ENCODE measurements at regions not wholly inside any gene's neighbourhood (a gene's known extent, or its start where the extent isn't known, plus 50 kb on each side); places are given as distances from the start of the nearest gene placed in this dataset.

GRCh38 chrX:39458779-39459178 lies 639.0 kb downstream of the BCOR start:
- ChIA-PET CTCF (interaction anchor here (1.3 kb wide), 1 partner anchor 41 kb away, joined by 3 read pairs; no protein-coding TSS in a partner anchor), POLR2A (no interaction called here)
- Histone ChIP-seq H3K36me3 (replicated peaks in 1 of 2; ENCODE audit: control insufficient read depth in 1 of 2, insufficient read depth in 2 of 2, low read length in 1 of 2) (no peaks in the 10 kb centered on the region), H3K79me2 (ENCODE audit: insufficient read depth) (no peaks in the 10 kb centered on the region), H4K20me1 (ENCODE audit: insufficient read depth) (no peaks in the 10 kb centered on the region), H3K9ac (no peak overlapping the region), H3K27me3 (ENCODE audit: insufficient read depth) (no peaks in the 10 kb centered on the region; the same call in 1 of the 2 replicates), H3K4me3 (ENCODE audit: low read depth in 2 of 2, low read length in 1 of 2) (no peak overlapping the region), H3F3A (replicated peaks; ENCODE audit: insufficient read depth) (no peaks in the 10 kb centered on the region), H2AFZ (ENCODE audit: low read depth) (no peak overlapping the region), H3K27ac (ENCODE audit: low read depth in 2 of 2, low read length in 1 of 2) (no peak overlapping the region), H3K4me2 (no peak overlapping the region), H3K9me2 (no peaks in the 10 kb centered on the region), H3K9me3 (no peaks in the 10 kb centered on the region), H3K4me1 (ENCODE audit: control insufficient read depth in 1 of 2, insufficient read depth in 2 of 2, low read depth in 1 of 2, low read length in 1 of 2) (no peaks in the 10 kb centered on the region; a peak in 1 of 4 replicates)
- TF ChIP-seq YY1 (IDR thresholded peaks at IDR 0.05; ENCODE audit: low read depth) (no peak), GATA2 (CRISPR knock-in tag; IDR thresholded peaks at IDR 0.05) (no peak), RFX5 (IDR thresholded peaks at IDR 0.05; ENCODE audit: low read length) (no peak), ZBTB33 (IDR thresholded peaks at IDR 0.05; ENCODE audit: borderline replicate concordance, low read depth) (no peak), FOXM1 (IDR thresholded peaks at IDR 0.05; ENCODE audit: low read depth) (no peak), TAF1 (IDR thresholded peaks at IDR 0.05; ENCODE audit: borderline replicate concordance, low read depth, low read length) (no peak), SIN3A (IDR thresholded peaks at IDR 0.05; ENCODE audit: borderline replicate concordance, low read depth, low read length) (no peak), FOSL2 (IDR thresholded peaks at IDR 0.05; ENCODE audit: borderline replicate concordance, low read depth) (no peak), SMC3 (IDR thresholded peaks at IDR 0.05; ENCODE audit: low read depth, low read length) (no peak), EZH2phosphoT487 (IDR thresholded peaks at IDR 0.05; ENCODE audit: borderline replicate concordance, low read depth) (no peak), EP300 (IDR thresholded peaks at IDR 0.05; ENCODE audit: borderline replicate concordance in 1 of 2, low read depth in 1 of 2, low read length in 1 of 2) (no peak), JUND (IDR thresholded peaks at IDR 0.05) (no peak)
- TF ChIP-seq, protein P1, sequence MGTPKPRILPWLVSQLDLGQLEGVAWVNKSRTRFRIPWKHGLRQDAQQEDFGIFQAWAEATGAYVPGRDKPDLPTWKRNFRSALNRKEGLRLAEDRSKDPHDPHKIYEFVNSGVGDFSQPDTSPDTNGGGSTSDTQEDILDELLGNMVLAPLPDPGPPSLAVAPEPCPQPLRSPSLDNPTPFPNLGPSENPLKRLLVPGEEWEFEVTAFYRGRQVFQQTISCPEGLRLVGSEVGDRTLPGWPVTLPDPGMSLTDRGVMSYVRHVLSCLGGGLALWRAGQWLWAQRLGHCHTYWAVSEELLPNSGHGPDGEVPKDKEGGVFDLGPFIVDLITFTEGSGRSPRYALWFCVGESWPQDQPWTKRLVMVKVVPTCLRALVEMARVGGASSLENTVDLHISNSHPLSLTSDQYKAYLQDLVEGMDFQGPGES (IDR thresholded peaks at IDR 0.05; ENCODE audit: low read depth, low read length), result no peak
- TF ChIP-seq, protein P2, sequence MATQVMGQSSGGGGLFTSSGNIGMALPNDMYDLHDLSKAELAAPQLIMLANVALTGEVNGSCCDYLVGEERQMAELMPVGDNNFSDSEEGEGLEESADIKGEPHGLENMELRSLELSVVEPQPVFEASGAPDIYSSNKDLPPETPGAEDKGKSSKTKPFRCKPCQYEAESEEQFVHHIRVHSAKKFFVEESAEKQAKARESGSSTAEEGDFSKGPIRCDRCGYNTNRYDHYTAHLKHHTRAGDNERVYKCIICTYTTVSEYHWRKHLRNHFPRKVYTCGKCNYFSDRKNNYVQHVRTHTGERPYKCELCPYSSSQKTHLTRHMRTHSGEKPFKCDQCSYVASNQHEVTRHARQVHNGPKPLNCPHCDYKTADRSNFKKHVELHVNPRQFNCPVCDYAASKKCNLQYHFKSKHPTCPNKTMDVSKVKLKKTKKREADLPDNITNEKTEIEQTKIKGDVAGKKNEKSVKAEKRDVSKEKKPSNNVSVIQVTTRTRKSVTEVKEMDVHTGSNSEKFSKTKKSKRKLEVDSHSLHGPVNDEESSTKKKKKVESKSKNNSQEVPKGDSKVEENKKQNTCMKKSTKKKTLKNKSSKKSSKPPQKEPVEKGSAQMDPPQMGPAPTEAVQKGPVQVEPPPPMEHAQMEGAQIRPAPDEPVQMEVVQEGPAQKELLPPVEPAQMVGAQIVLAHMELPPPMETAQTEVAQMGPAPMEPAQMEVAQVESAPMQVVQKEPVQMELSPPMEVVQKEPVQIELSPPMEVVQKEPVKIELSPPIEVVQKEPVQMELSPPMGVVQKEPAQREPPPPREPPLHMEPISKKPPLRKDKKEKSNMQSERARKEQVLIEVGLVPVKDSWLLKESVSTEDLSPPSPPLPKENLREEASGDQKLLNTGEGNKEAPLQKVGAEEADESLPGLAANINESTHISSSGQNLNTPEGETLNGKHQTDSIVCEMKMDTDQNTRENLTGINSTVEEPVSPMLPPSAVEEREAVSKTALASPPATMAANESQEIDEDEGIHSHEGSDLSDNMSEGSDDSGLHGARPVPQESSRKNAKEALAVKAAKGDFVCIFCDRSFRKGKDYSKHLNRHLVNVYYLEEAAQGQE (IDR thresholded peaks at IDR 0.05; ENCODE audit: low read depth, low read length), result no peak
- TF ChIP-seq, protein P3, sequence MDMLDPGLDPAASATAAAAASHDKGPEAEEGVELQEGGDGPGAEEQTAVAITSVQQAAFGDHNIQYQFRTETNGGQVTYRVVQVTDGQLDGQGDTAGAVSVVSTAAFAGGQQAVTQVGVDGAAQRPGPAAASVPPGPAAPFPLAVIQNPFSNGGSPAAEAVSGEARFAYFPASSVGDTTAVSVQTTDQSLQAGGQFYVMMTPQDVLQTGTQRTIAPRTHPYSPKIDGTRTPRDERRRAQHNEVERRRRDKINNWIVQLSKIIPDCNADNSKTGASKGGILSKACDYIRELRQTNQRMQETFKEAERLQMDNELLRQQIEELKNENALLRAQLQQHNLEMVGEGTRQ (IDR thresholded peaks at IDR 0.05; ENCODE audit: borderline replicate concordance, low read depth, low read length), result no peak
- WGBS (ENCODE audit: low lambda C conversion rate), result 11% methylated on average over 5 of the region's 5 CpGs
- DNase-seq, result no peak
